Fibroblast of the aortic adventitia (primary cell): ENCODE measurements at regions not wholly inside any gene's neighbourhood (a gene's known extent, or its start where the extent isn't known, plus 50 kb on each side); places are given as distances from the start of the nearest gene placed in this dataset.
"Not testable (repeated sequence)": the region's sequence is repeated elsewhere in the genome, so short reads cannot be mapped to it uniquely, and the experiment has no call there.

ENCODE experiments used
- DNase-seq: peaks from one replicate; pipeline ENCODE4 v3.0.0-alpha.2; 2010; ENCODE audit warnings: low read depth
- H3K4me3 ChIP-seq: 2 replicates; pipeline ENCODE4 v1.5.1; 2011; ENCODE audit warnings: low read depth, mild to moderate bottlenecking, control low read depth, low read length, moderate library complexity
- TF ChIP-seq, protein P1 (sequence below): IDR thresholded peaks from 2 replicates; pipeline ENCODE4 v1.5.1; 2011; ENCODE audit warnings: mild to moderate bottlenecking, low read length, control low read depth, inconsistent platforms; ENCODE audit not compliant: insufficient read depth

DNA sequence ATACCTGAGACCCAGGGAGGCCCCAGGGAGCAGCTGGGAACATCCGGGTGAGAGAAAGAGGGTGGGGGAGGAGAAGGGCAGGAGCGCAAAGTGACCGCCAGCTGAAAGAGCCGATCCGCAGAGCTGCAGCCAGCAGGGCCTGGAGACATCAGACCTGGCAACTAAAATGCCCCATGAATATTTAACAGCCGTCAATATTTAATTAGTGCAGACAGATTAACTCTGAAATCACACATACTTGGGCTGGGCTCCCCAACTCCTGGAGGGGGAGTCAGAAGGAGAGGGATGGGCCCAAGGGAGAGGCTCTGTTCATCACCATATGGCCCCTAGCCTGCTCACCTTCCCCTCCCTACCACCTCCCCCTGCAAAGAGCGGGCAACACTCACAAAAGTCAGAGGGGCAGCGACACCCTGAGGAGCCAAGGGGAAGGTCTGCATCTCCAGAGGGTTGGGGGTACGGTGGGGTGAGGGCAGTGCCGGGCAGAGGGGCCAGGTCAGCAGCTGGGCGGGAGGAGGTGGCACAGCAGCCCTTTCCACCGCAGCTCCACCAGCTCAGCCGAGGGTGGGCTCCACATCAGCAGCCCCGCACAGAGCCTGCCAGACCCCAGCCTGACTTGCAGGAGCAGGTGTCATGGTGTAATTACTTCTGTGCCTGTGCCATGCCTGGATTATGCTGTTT lies 61.9 kb upstream of the CCL1 start:
- no peak for DNase-seq
- TF ChIP-seq, protein P1, sequence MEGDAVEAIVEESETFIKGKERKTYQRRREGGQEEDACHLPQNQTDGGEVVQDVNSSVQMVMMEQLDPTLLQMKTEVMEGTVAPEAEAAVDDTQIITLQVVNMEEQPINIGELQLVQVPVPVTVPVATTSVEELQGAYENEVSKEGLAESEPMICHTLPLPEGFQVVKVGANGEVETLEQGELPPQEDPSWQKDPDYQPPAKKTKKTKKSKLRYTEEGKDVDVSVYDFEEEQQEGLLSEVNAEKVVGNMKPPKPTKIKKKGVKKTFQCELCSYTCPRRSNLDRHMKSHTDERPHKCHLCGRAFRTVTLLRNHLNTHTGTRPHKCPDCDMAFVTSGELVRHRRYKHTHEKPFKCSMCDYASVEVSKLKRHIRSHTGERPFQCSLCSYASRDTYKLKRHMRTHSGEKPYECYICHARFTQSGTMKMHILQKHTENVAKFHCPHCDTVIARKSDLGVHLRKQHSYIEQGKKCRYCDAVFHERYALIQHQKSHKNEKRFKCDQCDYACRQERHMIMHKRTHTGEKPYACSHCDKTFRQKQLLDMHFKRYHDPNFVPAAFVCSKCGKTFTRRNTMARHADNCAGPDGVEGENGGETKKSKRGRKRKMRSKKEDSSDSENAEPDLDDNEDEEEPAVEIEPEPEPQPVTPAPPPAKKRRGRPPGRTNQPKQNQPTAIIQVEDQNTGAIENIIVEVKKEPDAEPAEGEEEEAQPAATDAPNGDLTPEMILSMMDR, result no peak
- no peak overlapping the region for H3K4me3 ChIP-seq

DNA sequence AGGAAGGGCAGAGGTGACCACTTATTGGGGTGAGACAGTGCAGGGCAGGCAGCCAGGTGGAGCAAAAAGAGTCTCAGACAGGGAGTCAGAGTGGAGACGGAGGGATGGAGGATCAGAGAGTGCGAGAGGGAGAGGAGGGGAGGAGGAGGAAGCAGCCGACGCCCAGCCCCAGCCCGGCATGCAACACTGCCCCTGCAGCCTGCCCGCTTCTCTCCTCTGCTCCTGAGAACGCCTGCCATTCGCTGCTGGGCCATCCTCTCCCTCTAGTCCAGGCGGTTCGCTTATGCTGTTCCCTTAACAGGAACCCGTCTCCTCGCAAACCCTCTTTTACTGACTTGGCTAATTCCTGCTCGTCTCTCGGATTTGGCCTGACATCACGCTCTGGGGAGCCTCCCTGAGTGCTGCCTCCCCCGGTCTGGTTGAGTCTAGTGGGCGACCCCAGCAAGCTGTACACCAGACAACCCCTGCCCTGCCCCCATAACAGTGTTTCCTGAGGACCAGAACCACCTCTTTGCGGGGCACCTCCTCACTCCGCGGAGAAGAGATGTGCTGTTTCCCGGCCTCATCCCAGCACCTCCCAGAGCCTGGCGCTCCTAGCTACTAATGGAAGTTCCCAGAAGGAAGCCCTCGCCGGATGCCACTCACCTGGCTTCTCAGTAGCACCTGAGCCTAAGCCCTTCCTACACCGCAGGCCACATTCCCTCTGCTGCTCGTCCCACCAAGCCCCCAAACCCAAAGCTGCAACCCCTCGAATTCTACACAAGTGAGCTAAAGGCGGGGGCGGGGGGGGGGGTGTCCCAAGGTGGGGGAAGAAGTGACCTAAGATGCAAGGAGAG lies 61.2 kb upstream of the CCL1 start:
- TF ChIP-seq, protein P1, result no peak
- DNase-seq, result no peak
- no peak overlapping the region for H3K4me3 ChIP-seq

DNA sequence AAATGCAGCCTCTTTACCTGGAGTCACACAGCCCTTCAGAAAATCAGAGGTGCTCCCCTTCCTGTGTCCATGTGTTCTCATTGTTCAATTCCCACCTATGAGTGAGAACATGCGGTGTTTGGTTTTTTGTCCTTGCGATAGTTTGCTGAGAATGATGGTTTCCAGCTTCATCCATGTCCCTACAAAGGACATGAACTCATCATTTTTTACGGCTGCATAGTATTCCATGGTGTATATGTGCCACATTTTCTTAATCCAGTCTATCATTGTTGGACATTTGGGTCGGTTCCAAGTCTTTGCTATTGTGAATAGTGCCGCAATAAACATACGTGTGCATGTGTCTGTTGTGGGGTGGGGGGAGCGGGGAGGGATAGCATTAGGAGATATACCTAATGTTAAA lies 60.3 kb upstream of the CCL1 start:
- DNase-seq, H3K4me3 ChIP-seq: not testable (repeated sequence)

DNA sequence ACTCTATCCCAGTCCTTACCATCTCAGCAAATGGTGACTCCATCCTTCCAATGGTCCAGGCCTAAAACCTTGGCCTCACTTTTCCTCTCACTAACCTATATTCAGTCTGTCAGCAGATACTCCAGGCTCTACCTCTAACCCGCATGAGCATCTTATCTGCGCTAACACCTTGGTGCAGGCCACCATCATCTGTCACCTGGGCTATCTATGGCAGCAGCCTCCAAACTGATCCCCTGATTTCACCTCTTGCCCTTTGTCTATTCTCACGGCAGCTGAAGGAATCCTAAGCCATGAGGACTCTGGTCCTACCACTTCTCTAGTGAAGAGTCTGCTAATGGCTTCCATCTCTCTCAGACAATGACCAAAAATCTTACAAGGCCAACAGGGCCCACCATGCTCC lies 57.9 kb upstream of the CCL1 start:
- TF ChIP-seq, protein P1, result no peak
- no peak overlapping the region for H3K4me3 ChIP-seq

DNA sequence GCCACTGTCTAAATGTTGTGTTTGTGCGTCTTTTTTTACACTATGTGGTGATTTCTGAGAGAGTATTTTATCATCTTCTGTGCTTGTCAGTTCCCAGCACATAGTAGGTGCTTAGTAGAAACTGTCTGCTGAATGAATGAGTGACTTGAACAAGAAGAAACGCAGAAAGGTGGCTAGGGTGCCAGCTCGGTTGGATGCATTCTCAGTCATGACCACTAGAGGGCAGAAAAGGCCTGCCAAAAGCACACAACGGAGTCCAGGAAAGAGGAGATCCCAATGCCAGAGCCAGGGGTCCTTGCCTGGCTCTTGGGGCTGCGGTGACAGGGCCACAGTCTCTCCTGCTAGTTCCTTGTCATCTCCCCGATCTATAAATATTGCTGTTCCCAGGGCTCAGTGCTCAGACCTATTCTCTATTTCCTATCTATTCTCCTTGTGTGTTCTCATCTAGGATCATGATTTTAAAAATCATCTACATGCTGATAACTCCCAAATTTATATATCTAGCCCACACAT lies 57.3 kb upstream of the CCL1 start:
- DNase-seq, result peak; percentile 67
- no peak overlapping the region for H3K4me3 ChIP-seq
- TF ChIP-seq, protein P1, result peak; percentile 93

More for the DNA sequence above, 57.9 kb upstream of the CCL1 start:
- no peak for DNase-seq

DNA sequence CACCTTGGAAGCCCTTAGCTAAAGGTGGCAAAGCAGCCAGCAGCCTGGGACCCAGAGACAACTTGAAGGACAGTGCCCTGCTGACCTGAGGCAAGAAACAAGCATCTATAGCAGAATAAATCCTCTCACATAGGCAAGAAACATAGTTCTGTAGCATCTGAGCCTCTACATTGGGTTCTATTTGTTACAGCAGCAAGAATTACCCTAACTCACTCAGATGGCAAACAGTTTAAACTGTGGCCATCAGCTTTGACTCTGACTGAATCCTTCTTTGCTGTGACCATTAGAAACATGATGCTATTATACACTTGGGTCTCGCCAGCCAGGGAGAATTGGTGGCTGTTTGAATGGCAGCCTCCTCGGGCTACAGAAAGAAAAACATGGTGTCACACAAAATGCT lies 53.1 kb upstream of the CCL1 start:
- H3K4me3 ChIP-seq, result no peak overlapping the region
- TF ChIP-seq, protein P1, result no peak
- no peak for DNase-seq

DNA sequence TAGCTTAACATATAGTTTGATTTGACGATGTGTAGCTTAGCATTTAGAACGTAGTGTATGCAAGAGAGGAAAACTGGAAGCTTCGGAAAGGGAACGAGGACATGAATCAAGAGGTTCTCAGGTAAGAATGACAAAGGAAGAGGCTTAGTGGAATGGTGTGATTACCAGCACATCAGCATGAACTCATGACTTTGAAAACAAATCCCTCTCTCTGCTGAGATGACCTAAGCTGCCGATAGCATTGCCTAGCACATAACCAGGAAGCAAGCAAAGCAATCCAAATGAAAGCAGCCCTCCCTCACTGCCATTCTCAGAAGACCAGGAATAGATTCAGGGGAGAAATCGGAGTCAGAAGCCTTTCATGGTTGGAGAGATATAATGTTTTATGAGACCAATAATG lies 51.3 kb upstream of the CCL1 start:
- no peak overlapping the region for H3K4me3 ChIP-seq
- no peak for DNase-seq
- TF ChIP-seq, protein P1, result no peak
